ENCODE measurements at regions not wholly inside any gene's neighbourhood (a gene's known extent, or its start where the extent isn't known, plus 50 kb on each side); places are given as distances from the start of the nearest gene placed in this dataset.

- TF ChIP-seq CTCF (IDR thresholded peaks at IDR 0.05; ENCODE audit: poor library complexity, severe bottlenecking) (no peak), EZH2 (IDR thresholded peaks at IDR 0.05; ENCODE audit: borderline replicate concordance, insufficient read depth, low read length, poor library complexity, severe bottlenecking) (no peak), REST (IDR thresholded peaks at IDR 0.05; ENCODE audit: borderline replicate concordance) (no peak), RAD21 (conservative IDR thresholded peaks at IDR 0.05) (no peak), EP300 (conservative IDR thresholded peaks at IDR 0.05; ENCODE audit: poor library complexity, severe bottlenecking) (no peak), MXI1 (conservative IDR thresholded peaks at IDR 0.05; ENCODE audit: poor library complexity, severe bottlenecking) (no peak), TAF1 (IDR thresholded peaks at IDR 0.05; ENCODE audit: low read depth) (no peak), POLR2AphosphoS5 (IDR thresholded peaks at IDR 0.05) (no peak), SMC3 (conservative IDR thresholded peaks at IDR 0.05; ENCODE audit: poor library complexity) (no peak)
These were observed 314.9 kb upstream of the NPVF start for GRCh38 chr7:25543210-25543609.

Data from neural cell (in vitro differentiated cells).